ENCODE measurements at regions not wholly inside any gene's neighbourhood (a gene's known extent, or its start where the extent isn't known, plus 50 kb on each side); places are given as distances from the start of the nearest gene placed in this dataset.

GRCh38 chr2:886072-887022 lies 64.3 kb upstream of the SNTG2 start:
- TF ChIP-seq CTCF (IDR thresholded peaks at IDR 0.05) = no peak
- Histone ChIP-seq H3K9ac (ENCODE audit: low read depth in 2 of 2, low read length in 2 of 2) (no peak overlapping the region), H3K27ac (no peak overlapping the region), H3K4me3 (no peak overlapping the region), H3K36me3 (no peaks in the 10 kb centered on the region), H3K9me3 (no peaks in the 10 kb centered on the region), H3K27me3 (peaks cover 11% of the 10 kb centered on the region), H3K4me1 (no peaks in the 10 kb centered on the region)
- DNase-seq = peak; percentile 13
- intact Hi-C loops (cut with DNase I) = no loop called here

GRCh38 chr2:885230-886071 lies 65.2 kb upstream of the SNTG2 start:
- no peak for TF ChIP-seq CTCF (IDR thresholded peaks at IDR 0.05)
- Histone ChIP-seq H3K36me3 (no peaks in the 10 kb centered on the region), H3K9ac (ENCODE audit: low read depth in 2 of 2, low read length in 2 of 2) (no peak overlapping the region), H3K4me3 (no peak overlapping the region), H3K27ac (no peak overlapping the region), H3K4me1 (no peaks in the 10 kb centered on the region), H3K9me3 (no peaks in the 10 kb centered on the region), H3K27me3 (peaks cover 11% of the 10 kb centered on the region)
- DNase-seq = peak; percentile 11
- intact Hi-C loops (cut with DNase I) = no loop called here

- Histone ChIP-seq H3K27me3 (peaks cover 11% of the 10 kb centered on the region), H3K4me3 (no peak overlapping the region), H3K4me1 (no peaks in the 10 kb centered on the region), H3K36me3 (no peaks in the 10 kb centered on the region), H3K9ac (ENCODE audit: low read depth in 2 of 2, low read length in 2 of 2) (no peak overlapping the region), H3K27ac (no peak overlapping the region), H3K9me3 (no peaks in the 10 kb centered on the region)
- peak; percentile 18 for DNase-seq
- intact Hi-C loops (cut with DNase I) = no loop called here
- TF ChIP-seq CTCF (IDR thresholded peaks at IDR 0.05) = no peak
Measured at GRCh38 chr2:883803-884748, 66.6 kb upstream of the SNTG2 start.

- Histone ChIP-seq H3K36me3 (no peaks in the 10 kb centered on the region), H3K27me3 (peaks cover 11% of the 10 kb centered on the region), H3K27ac (no peak overlapping the region), H3K4me1 (no peaks in the 10 kb centered on the region), H3K9me3 (no peaks in the 10 kb centered on the region), H3K4me3 (no peak overlapping the region), H3K9ac (ENCODE audit: low read depth in 2 of 2, low read length in 2 of 2) (no peak overlapping the region)
- peak; percentile 11 for DNase-seq
- intact Hi-C loops (cut with DNase I) = no loop called here
- no peak for TF ChIP-seq CTCF (IDR thresholded peaks at IDR 0.05)
Measured at GRCh38 chr2:883260-883802, 67.3 kb upstream of the SNTG2 start.
